Fibroblast of lung (primary cell): ENCODE measurements at regions not wholly inside any gene's neighbourhood (a gene's known extent, or its start where the extent isn't known, plus 50 kb on each side); places are given as distances from the start of the nearest gene placed in this dataset.

Experiments used
- EZH2 ChIP-seq: IDR thresholded peaks from 2 replicates; pipeline ENCODE4 v1.5.1; 2012; ENCODE audit warnings: low read length, control low read depth, mild to moderate bottlenecking; ENCODE audit errors: missing control alignments
- TF ChIP-seq, protein P1 (sequence below), 2 donors: IDR thresholded peaks in 1 of 2; conservative IDR thresholded peaks in 1 of 2; 1 replicate in 1 of 2; 2 replicates in 1 of 2; pipeline ENCODE4 v1.5.1; 2011 to 2012; ENCODE audit warnings: low read length in 2 of 2, control low read depth in 1 of 2, inconsistent platforms in 1 of 2, low read depth in 1 of 2, mild to moderate bottlenecking in 1 of 2

DNA sequence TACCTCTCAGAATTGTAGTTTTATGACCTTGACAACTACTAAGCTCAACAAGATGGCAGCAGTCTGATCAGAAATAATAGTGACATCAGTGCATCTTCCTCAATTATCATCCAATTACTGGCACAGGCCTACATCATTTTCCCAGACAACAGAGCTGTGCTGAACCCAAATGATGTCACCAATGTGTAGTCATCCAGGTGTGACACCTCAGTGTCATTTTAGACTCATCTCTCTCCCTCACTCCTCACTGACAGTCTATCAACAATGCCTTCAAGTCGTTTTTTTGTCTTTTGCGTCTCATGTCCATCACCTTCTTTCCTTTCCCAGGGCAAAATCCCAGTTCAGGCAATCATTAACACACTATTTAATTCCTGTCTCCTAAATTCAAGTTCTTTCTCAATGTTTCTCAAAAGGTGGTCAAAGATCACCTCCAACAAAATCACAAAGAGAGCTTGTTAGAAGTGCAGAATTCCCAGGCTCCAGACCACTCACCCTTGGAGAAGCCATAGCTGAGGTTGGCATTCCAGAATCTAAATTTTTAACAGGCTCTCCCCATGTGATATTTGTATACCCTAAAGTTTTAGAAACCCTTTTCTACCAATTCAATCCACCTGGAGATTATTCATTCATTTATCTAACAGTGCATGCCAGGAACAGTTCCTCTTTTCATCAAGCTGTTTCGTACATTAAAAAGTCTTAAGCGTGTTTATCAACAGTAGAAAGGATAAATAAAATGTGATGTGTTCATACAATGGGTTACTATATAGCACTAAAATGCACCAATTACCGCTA lies 125.3 kb upstream of the KLF7 start:
- TF ChIP-seq, protein P1, sequence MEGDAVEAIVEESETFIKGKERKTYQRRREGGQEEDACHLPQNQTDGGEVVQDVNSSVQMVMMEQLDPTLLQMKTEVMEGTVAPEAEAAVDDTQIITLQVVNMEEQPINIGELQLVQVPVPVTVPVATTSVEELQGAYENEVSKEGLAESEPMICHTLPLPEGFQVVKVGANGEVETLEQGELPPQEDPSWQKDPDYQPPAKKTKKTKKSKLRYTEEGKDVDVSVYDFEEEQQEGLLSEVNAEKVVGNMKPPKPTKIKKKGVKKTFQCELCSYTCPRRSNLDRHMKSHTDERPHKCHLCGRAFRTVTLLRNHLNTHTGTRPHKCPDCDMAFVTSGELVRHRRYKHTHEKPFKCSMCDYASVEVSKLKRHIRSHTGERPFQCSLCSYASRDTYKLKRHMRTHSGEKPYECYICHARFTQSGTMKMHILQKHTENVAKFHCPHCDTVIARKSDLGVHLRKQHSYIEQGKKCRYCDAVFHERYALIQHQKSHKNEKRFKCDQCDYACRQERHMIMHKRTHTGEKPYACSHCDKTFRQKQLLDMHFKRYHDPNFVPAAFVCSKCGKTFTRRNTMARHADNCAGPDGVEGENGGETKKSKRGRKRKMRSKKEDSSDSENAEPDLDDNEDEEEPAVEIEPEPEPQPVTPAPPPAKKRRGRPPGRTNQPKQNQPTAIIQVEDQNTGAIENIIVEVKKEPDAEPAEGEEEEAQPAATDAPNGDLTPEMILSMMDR (conservative IDR thresholded peaks at IDR 0.05 in 1 of 2, IDR thresholded peaks at IDR 0.05 in 1 of 2; ENCODE audit: low read depth in 1 of 2, low read length in 2 of 2) = no peak
- no peak for TF ChIP-seq EZH2
